ENCODE measurements at regions not wholly inside any gene's neighbourhood (a gene's known extent, or its start where the extent isn't known, plus 50 kb on each side); places are given as distances from the start of the nearest gene placed in this dataset.

DNA sequence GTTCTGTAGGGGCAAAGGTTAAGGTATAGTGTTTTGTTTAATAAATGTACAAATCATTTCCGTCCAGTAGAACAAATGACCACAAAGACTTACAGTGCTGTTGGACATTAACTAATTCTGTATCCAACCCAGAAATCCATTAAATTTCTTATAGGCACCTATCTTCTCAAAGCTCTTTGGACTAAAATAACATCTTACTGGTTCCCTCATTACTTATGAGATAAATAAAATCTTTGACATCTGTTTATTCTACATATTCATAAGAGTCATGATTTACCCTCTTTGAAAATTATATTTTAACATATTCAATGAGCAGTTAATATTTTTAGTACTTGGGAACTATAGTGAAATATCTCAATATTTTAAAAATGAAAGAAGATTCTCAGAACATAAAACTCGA, 102.7 kb upstream of the G2E3 start:
- BruUV-seq (replicated peaks): no TSS peak

More for the DNA sequence above, 102.7 kb upstream of the G2E3 start:
- Histone ChIP-seq H3K27ac (ENCODE audit: control insufficient read depth, insufficient read depth) (no peak overlapping the region), H4K20me1 (ENCODE audit: control insufficient read depth, insufficient read depth) (no peaks in the 10 kb centered on the region), H3K4me3 (no peak overlapping the region), H3K27me3 (replicated peaks in 1 of 2; ENCODE audit: control insufficient read depth in 2 of 2, insufficient read depth in 2 of 2, low read length in 1 of 2) (no peaks in the 10 kb centered on the region), H3K4me2 (ENCODE audit: control insufficient read depth, insufficient read depth) (no peak overlapping the region), H3K9me3 (replicated peaks; ENCODE audit: control insufficient read depth, insufficient read depth, low read length) (no peaks in the 10 kb centered on the region), H3K9ac (ENCODE audit: control insufficient read depth, insufficient read depth, low read length) (no peak overlapping the region), H2AFZ (ENCODE audit: control insufficient read depth, low read depth, low read length) (no peak overlapping the region), H3K4me1 (ENCODE audit: control insufficient read depth, insufficient read depth, low read length) (no peaks in the 10 kb centered on the region), H3K79me2 (ENCODE audit: control insufficient read depth, insufficient read depth, low read length) (no peaks in the 10 kb centered on the region), H3K36me3 (ENCODE audit: control insufficient read depth in 2 of 2, insufficient read depth in 2 of 2, low read length in 1 of 2) (no peaks in the 10 kb centered on the region)
- RAD21 ChIA-PET (ENCODE audit: unreplicated experiment): no interaction called here
- TF ChIP-seq RELA (IDR thresholded peaks at IDR 0.05; ENCODE audit: borderline replicate concordance, partially characterized antibody) (no peak), RBBP5 (conservative IDR thresholded peaks at IDR 0.05) (no peak), USF1 (IDR thresholded peaks at IDR 0.05; ENCODE audit: borderline replicate concordance, extremely low read length, insufficient read depth, low read depth, low read length) (no peak), YY1 (IDR thresholded peaks at IDR 0.05; ENCODE audit: low read depth, low read length) (no peak), CREM (IDR thresholded peaks at IDR 0.05; ENCODE audit: low read depth) (no peak), HDAC6 (IDR thresholded peaks at IDR 0.05; ENCODE audit: unreplicated experiment) (no peak), ZBED1 (IDR thresholded peaks at IDR 0.05; ENCODE audit: borderline replicate concordance) (no peak), NFYB (IDR thresholded peaks at IDR 0.05; ENCODE audit: insufficient read depth, low read depth, low read length) (no peak), ZNF622 (IDR thresholded peaks at IDR 0.05) (no peak), ZNF384 (IDR thresholded peaks at IDR 0.05; ENCODE audit: borderline replicate concordance, low read depth, low read length) (no peak), SP1 (IDR thresholded peaks at IDR 0.05; ENCODE audit: low read depth, low read length) (no peak), ZNF217 (IDR thresholded peaks at IDR 0.05) (no peak), SMAD5 (IDR thresholded peaks at IDR 0.05; ENCODE audit: low read depth) (no peak), YBX1 (IDR thresholded peaks at IDR 0.05) (no peak), LARP7 (IDR thresholded peaks at IDR 0.05) (no peak), STAT1 (conservative IDR thresholded peaks at IDR 0.05) (no peak), RCOR1 (conservative IDR thresholded peaks at IDR 0.05; ENCODE audit: low read depth, low read length) (no peak), FOXM1 (IDR thresholded peaks at IDR 0.05; ENCODE audit: low read depth, low read length) (no peak), ZSCAN29 (IDR thresholded peaks at IDR 0.05) (no peak)
- POLR2A ChIA-PET: no interaction called here
- SMC1A ChIA-PET (ENCODE audit: uncharacterized antibody, unreplicated experiment): interaction anchor here (1.6 kb wide), 1 partner anchor 242 kb away, joined by 3 read pairs; no protein-coding TSS in a partner anchor
- FAIRE-seq: no peak
- in situ Hi-C loops (cut with MboI): no loop called here
- no peak for DNase-seq (ENCODE audit: low read depth, low spot score)
- 36% methylated on average over 2 of the region's 2 CpGs for WGBS (ENCODE audit: insufficient coverage, insufficient replicate concordance, low lambda C conversion rate, missing lambda C conversion rate)
- CTCF ChIA-PET: no interaction called here
- no peak for ATAC-seq
- intact Hi-C loops (cut with micrococcal nuclease; ENCODE audit: unreplicated experiment): no loop called here

Data from GM12878 (cell line).